ENCODE measurements at regions not wholly inside any gene's neighbourhood (a gene's known extent, or its start where the extent isn't known, plus 50 kb on each side); places are given as distances from the start of the nearest gene placed in this dataset.

GRCh38 chr13:97124915-97125809, 97.0 kb upstream of the MBNL2 start:
- Mint-ChIP-seq H3K27ac (ENCODE audit: low read depth, unreplicated experiment) (peak overlapping the region; percentile 21), H3K9me3 (ENCODE audit: unreplicated experiment) (no peaks in the 10 kb centered on the region), H3K4me1 (ENCODE audit: insufficient read depth, unreplicated experiment) (peaks cover 47% of the 10 kb centered on the region), H3K36me3 (ENCODE audit: insufficient read depth, unreplicated experiment) (no peaks in the 10 kb centered on the region), H3K4me3 (ENCODE audit: unreplicated experiment) (peak overlapping the region; percentile 28), H3K27me3 (ENCODE audit: insufficient read depth, unreplicated experiment) (no peaks in the 10 kb centered on the region)
- POLR2A ChIA-PET: interaction anchor here (0.6 to 3.7 kb wide), 21 partner anchors 8 to 1448 kb away, joined by 3 to 58 read pairs (median 4); partner anchors contain the start of genes DNAJC3 and MBNL2
- no peak for TF ChIP-seq CTCF (IDR thresholded peaks at IDR 0.05; ENCODE audit: unreplicated experiment)
- BruUV-seq (replicated peaks): no TSS peak
- CTCF ChIA-PET: interaction anchor here (0.5 to 5.4 kb wide), 30 partner anchors 9 to 1720 kb away, joined by 3 to 77 read pairs (median 4); no protein-coding TSS in a partner anchor
- peak; percentile 89 for DNase-seq (ENCODE audit: unreplicated experiment)
- intact Hi-C loops (cut with micrococcal nuclease): loop anchor here (1.0 kb wide), 1 partner anchor 308 kb away; no protein-coding TSS in a partner anchor

GRCh38 chr13:97125810-97126738, 96.1 kb upstream of the MBNL2 start:
- Mint-ChIP-seq H3K4me3 (ENCODE audit: unreplicated experiment) (peak overlapping the region; percentile 28), H3K4me1 (ENCODE audit: insufficient read depth, unreplicated experiment) (peaks cover 41% of the 10 kb centered on the region), H3K27me3 (ENCODE audit: insufficient read depth, unreplicated experiment) (peaks cover 4% of the 10 kb centered on the region), H3K27ac (ENCODE audit: low read depth, unreplicated experiment) (peak overlapping the region; percentile 21), H3K9me3 (ENCODE audit: unreplicated experiment) (no peaks in the 10 kb centered on the region), H3K36me3 (ENCODE audit: insufficient read depth, unreplicated experiment) (no peaks in the 10 kb centered on the region)
- ChIA-PET POLR2A (interaction anchor here (0.7 to 3.7 kb wide), 13 partner anchors 9 to 307 kb away, joined by 3 to 58 read pairs (median 5); partner anchors contain the start of gene MBNL2), CTCF (interaction anchor here (0.5 to 5.4 kb wide), 23 partner anchors 8 to 1054 kb away, joined by 3 to 77 read pairs (median 4); no protein-coding TSS in a partner anchor)
- intact Hi-C loops (cut with micrococcal nuclease): loop anchor here (1.0 kb wide), 1 partner anchor 307 kb away; no protein-coding TSS in a partner anchor
- peak; percentile 96 for DNase-seq (ENCODE audit: unreplicated experiment)
- BruUV-seq (replicated peaks): no TSS peak
- no peak for TF ChIP-seq CTCF (IDR thresholded peaks at IDR 0.05; ENCODE audit: unreplicated experiment)

- Mint-ChIP-seq H3K4me3 (ENCODE audit: unreplicated experiment) (no peak overlapping the region), H3K27me3 (ENCODE audit: insufficient read depth, unreplicated experiment) (peaks cover 11% of the 10 kb centered on the region), H3K36me3 (ENCODE audit: insufficient read depth, unreplicated experiment) (no peaks in the 10 kb centered on the region), H3K9me3 (ENCODE audit: unreplicated experiment) (no peaks in the 10 kb centered on the region), H3K4me1 (ENCODE audit: insufficient read depth, unreplicated experiment) (peaks cover 26% of the 10 kb centered on the region), H3K27ac (ENCODE audit: low read depth, unreplicated experiment) (no peak overlapping the region)
- POLR2A ChIA-PET: interaction anchor here (0.6 to 4.1 kb wide), 3 partner anchors 14 to 998 kb away, joined by 3 to 58 read pairs (median 19); partner anchors contain the start of gene MBNL2
- TF ChIP-seq CTCF (IDR thresholded peaks at IDR 0.05; ENCODE audit: unreplicated experiment): no peak
- intact Hi-C loops (cut with micrococcal nuclease): no loop called here
- CTCF ChIA-PET: interaction anchor here (0.5 to 5.4 kb wide), 3 partner anchors 8 to 1372 kb away, joined by 3 to 77 read pairs (median 4); no protein-coding TSS in a partner anchor
- peak; percentile 11 for DNase-seq (ENCODE audit: unreplicated experiment)
- BruUV-seq (replicated peaks): no TSS peak
Observed at GRCh38 chr13:97127842-97128241, 94.3 kb upstream of the MBNL2 start.
